ENCODE measurements at regions not wholly inside any gene's neighbourhood (a gene's known extent, or its start where the extent isn't known, plus 50 kb on each side); places are given as distances from the start of the nearest gene placed in this dataset.

DNA sequence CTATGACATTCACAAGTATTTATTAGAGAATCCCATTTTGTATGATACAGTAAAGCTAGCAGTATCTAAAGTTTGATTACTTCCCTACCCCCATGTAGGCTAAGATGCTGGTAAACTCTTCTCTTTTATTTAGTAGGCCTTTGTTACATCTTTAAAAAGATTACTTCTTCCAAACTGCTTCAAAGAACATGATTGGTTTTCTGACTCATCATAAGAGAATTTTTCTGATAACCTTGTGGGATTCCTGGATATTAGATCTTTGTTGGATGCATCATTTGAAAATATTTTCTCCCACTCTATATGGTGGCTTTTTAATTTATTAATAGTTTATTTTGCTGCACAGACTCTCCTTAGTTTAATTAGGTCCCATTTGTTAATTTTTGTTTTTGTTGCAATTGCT, 898.3 kb upstream of the ADGRB3 start:
- H2BK12ac ChIP-seq (ENCODE audit: low read depth, low read length) = no peak overlapping the region
- TF ChIP-seq NRF1 (IDR thresholded peaks at IDR 0.05; ENCODE audit: low read depth, low read length) (no peak), MAFK (IDR thresholded peaks at IDR 0.05; ENCODE audit: low read depth, low read length) (no peak), CTBP2 (IDR thresholded peaks at IDR 0.05; ENCODE audit: borderline replicate concordance, insufficient read depth, insufficient read length, low read length) (no peak), KDM5A (IDR thresholded peaks at IDR 0.05; ENCODE audit: low read length) (no peak), SP2 (IDR thresholded peaks at IDR 0.05; ENCODE audit: low read length) (no peak), SUZ12 (IDR thresholded peaks at IDR 0.05; ENCODE audit: low read length) (no peak), NANOG (IDR thresholded peaks at IDR 0.05; ENCODE audit: insufficient read depth, low read depth, low read length, poor library complexity, severe bottlenecking) (no peak), GTF2F1 (IDR thresholded peaks at IDR 0.05; ENCODE audit: borderline replicate concordance, low read depth, low read length) (no peak), SRF (IDR thresholded peaks at IDR 0.05; ENCODE audit: low read depth, low read length) (no peak), SP1 (IDR thresholded peaks at IDR 0.05; ENCODE audit: low read depth, low read length) (no peak), POLR2AphosphoS5 (IDR thresholded peaks at IDR 0.05; ENCODE audit: low read depth, low read length) (no peak), HDAC2 (IDR thresholded peaks at IDR 0.05; ENCODE audit: borderline replicate concordance in 1 of 2, low read depth in 2 of 2, low read length in 2 of 2) (no peak)
- TF ChIP-seq, protein P1, sequence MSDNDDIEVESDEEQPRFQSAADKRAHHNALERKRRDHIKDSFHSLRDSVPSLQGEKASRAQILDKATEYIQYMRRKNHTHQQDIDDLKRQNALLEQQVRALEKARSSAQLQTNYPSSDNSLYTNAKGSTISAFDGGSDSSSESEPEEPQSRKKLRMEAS (IDR thresholded peaks at IDR 0.05) = no peak
- H3K79me1 ChIP-seq (ENCODE audit: low read depth, low read length) = no peaks in the 10 kb centered on the region
- no peaks in the 10 kb centered on the region for H3K79me2 ChIP-seq (ENCODE audit: control insufficient read depth in 1 of 2, insufficient read depth in 2 of 2, low read length in 2 of 2)
- H4K8ac ChIP-seq (ENCODE audit: extremely low read depth, insufficient read depth, low read length) = no peak overlapping the region
- H3K36me3 ChIP-seq (ENCODE audit: control insufficient read depth in 2 of 4, insufficient read depth in 4 of 4, low read length in 3 of 4) = no peaks in the 10 kb centered on the region
- H4K20me1 ChIP-seq (replicated peaks in 1 of 2; ENCODE audit: control insufficient read depth in 1 of 2, insufficient read depth in 2 of 2, low read length in 2 of 2) = no peaks in the 10 kb centered on the region
- H3K23ac ChIP-seq (ENCODE audit: insufficient read length) = no peak overlapping the region
- H3K4me1 ChIP-seq (replicated peaks in 1 of 4; ENCODE audit: control insufficient read depth in 3 of 4, insufficient read depth in 4 of 4, low read length in 3 of 4) = no peaks in the 10 kb centered on the region
- peaks cover 0 to 8% of the 10 kb centered on the region in 2 experiments; a peak in 1 of 4 replicates for H3K9me3 ChIP-seq (ENCODE audit: insufficient read depth in 2 of 2, low read depth in 1 of 2, low read length in 1 of 2)
- H2BK5ac ChIP-seq (ENCODE audit: low read depth, low read length) = no peak overlapping the region
- no peak overlapping the region for H4K5ac ChIP-seq (ENCODE audit: insufficient read length, low read depth, low read length)
- H3K23me2 ChIP-seq (ENCODE audit: low read depth, low read length) = no peaks in the 10 kb centered on the region
- H3K4ac ChIP-seq (replicated peaks; ENCODE audit: insufficient read length, low read depth, low read length) = no peak overlapping the region
- no peak for FAIRE-seq
- CTCF ChIA-PET (ENCODE audit: partially characterized antibody) = no interaction called here
- POLR2A ChIA-PET (ENCODE audit: partially characterized antibody) = no interaction called here
- no peak overlapping the region for H3K27ac ChIP-seq (ENCODE audit: low read depth, low read length)
- H3K9ac ChIP-seq (replicated peaks in 1 of 4; ENCODE audit: extremely low read depth in 1 of 4, low read depth in 3 of 4, low read length in 3 of 4) = no peak overlapping the region
- no peak overlapping the region for H2BK20ac ChIP-seq (ENCODE audit: low read length)
- no peak overlapping the region for H3K4me2 ChIP-seq (ENCODE audit: insufficient read depth in 1 of 2, low read depth in 2 of 2, low read length in 2 of 2)
- H2BK120ac ChIP-seq (replicated peaks; ENCODE audit: low read depth, low read length) = no peak overlapping the region
- H2AFZ ChIP-seq (ENCODE audit: low read length) = no peak overlapping the region
- no peak overlapping the region for H3K18ac ChIP-seq (ENCODE audit: extremely low read depth, low read length)
- no peak overlapping the region for H3K56ac ChIP-seq (replicated peaks; ENCODE audit: insufficient read length, low read depth, low read length)
- H2AK5ac ChIP-seq (ENCODE audit: low read depth, low read length) = no peak overlapping the region
- no peaks in the 10 kb centered on the region for H3K27me3 ChIP-seq (replicated peaks in 1 of 4; ENCODE audit: control insufficient read depth in 3 of 4, extremely low read depth in 1 of 4, insufficient read depth in 3 of 4, low read length in 3 of 4)
- H4K91ac ChIP-seq (replicated peaks; ENCODE audit: insufficient read length, low read length) = no peak overlapping the region
- no peak for DNase-seq (ENCODE audit: low read depth in 1 of 2, low spot score in 2 of 2)
- H3K14ac ChIP-seq (ENCODE audit: insufficient read length) = no peak overlapping the region
- H3K4me3 ChIP-seq (ENCODE audit: extremely low read depth in 1 of 4, insufficient read depth in 2 of 4, low read depth in 3 of 4, low read length in 4 of 4) = no peak overlapping the region
- no peak overlapping the region for H2BK15ac ChIP-seq (ENCODE audit: low read length)

All from H1 (cell line).